Pancreas (tissue), 10 donors: ENCODE measurements at regions not wholly inside any gene's neighbourhood (a gene's known extent, or its start where the extent isn't known, plus 50 kb on each side); places are given as distances from the start of the nearest gene placed in this dataset.
"Not testable (repeated sequence)": the region's sequence is repeated elsewhere in the genome, so short reads cannot be mapped to it uniquely, and the experiment has no call there.

Source experiments
- ATAC-seq, 4 donors: fragments of 200-7000 bp; cut with Tn5 transposase; one replicate each; pipeline versions ENCODE4 v1.8.0 to v1.9.1; 2020; ENCODE audit warnings: mild to moderate bottlenecking in 4 of 4, moderate library complexity in 4 of 4
- DNase-seq, 6 donors: peaks; one replicate each; pipeline ENCODE4 v3.0.0-alpha.2; 2020
- FAIRE-seq: peaks from 2 replicates; lab custom pipeline; 2012; peaks lifted over from hg19 to GRCh38; lab: Jason Lieb, UNC
- H3K27ac ChIP-seq, 4 donors: fragments of 200-600 bp; sonication (generic); 1 replicate in 3 of 4; 2 replicates in 1 of 4; pipeline versions ENCODE4 v1.5.0 to v1.8.0; 2020
- H3K27me3 ChIP-seq, 4 donors: fragments of 200-600 bp; one replicate each; pipeline ENCODE4 v1.8.0; 2021
- H3K36me3 ChIP-seq, 3 donors: fragments of 200-600 bp; sonication (generic) in 1 of 3; one replicate each; pipeline versions ENCODE4 v1.5.0 to v1.8.0; 2020 to 2021
- H3K4me1 ChIP-seq, 3 donors: fragments of 200-600 bp; one replicate each; pipeline ENCODE4 v1.8.0; 2021
- H3K4me3 ChIP-seq, 4 donors: fragments of 200-600 bp; sonication (generic) in 2 of 4; one replicate each; pipeline versions ENCODE4 v1.5.0 to v1.8.0; 2020 to 2021
- H3K9me3 ChIP-seq, 4 donors: fragments of 200-600 bp; one replicate each; pipeline ENCODE4 v1.8.0; 2021
- WGBS, 2 donors: extraction: QIAGEN DNeasy Blood & Tissue Kit; methylation state at CpG; one replicate each; pipeline ENCODE4 v1.1.7; 2013; 5-methylcytosine and 5-hydroxymethylcytosine counted together
- intact Hi-C, 3 donors: fragments of 100-400 bp; cut with DNase I; formaldehyde crosslinking; loops; one replicate each; pipeline versions ENCODE4 v1.11.1 to v1.14.2; 2022
- TF ChIP-seq, protein P1 (sequence below), 4 donors: fragments of 200-600 bp; sonication (generic) in 3 of 4; IDR thresholded peaks; one replicate each; pipeline versions ENCODE4 v1.5.0 to v1.8.0; 2021; ENCODE audit warnings: antibody characterized with exemption in 4 of 4
- donor health status: healthy with polysubstance abuse.
- donor health status: DM: no; HTN: no; CAD: no; lungs with moderate emphysema.
- donor health status: DM: no; HTN: no; CAD: no.
- donor health status: control.
- donor health status: control.
- donor health status: Bipolar disorder and iron deficiency.
- donor health status: DM: yes; HTN: yes; CAD: no.
- donor health status: DM: no; HTN: no; CAD: no.
- donor health status: DM: no; HTN: no; CAD: no.
- donor health status: DM: yes; HTN: yes; CAD: no.

DNA sequence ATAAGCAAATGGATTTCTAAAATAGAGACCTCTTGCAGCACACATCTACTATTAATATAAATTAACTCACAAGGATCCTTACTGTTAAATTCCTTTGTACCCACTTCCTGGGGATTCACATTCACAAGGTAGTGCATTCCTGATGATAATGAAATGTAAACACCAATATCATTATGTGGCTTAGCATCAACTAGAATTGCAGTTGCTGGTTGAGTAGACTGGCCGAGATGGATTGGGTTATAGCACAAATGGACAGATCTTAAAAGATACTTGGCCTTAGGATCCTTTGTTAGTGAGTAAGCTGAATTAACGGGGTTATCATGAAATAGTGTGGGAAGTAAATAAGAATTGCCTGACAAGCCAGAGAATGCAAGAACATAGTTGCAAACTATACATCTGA, 369.1 kb downstream of the AEBP2 start:
- ATAC-seq (no peak), DNase-seq (no peak), FAIRE-seq (no peak)
- H3K9me3 ChIP-seq = no peaks in the 10 kb centered on the region
- WGBS, 2 donors = 68 to 89% methylated on average over 2 of the region's 2 CpGs
- intact Hi-C loops = no loop called here
- TF ChIP-seq, protein P1, sequence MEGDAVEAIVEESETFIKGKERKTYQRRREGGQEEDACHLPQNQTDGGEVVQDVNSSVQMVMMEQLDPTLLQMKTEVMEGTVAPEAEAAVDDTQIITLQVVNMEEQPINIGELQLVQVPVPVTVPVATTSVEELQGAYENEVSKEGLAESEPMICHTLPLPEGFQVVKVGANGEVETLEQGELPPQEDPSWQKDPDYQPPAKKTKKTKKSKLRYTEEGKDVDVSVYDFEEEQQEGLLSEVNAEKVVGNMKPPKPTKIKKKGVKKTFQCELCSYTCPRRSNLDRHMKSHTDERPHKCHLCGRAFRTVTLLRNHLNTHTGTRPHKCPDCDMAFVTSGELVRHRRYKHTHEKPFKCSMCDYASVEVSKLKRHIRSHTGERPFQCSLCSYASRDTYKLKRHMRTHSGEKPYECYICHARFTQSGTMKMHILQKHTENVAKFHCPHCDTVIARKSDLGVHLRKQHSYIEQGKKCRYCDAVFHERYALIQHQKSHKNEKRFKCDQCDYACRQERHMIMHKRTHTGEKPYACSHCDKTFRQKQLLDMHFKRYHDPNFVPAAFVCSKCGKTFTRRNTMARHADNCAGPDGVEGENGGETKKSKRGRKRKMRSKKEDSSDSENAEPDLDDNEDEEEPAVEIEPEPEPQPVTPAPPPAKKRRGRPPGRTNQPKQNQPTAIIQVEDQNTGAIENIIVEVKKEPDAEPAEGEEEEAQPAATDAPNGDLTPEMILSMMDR (IDR thresholded peaks at IDR 0.05) = no peak
- no peaks in the 10 kb centered on the region for H3K4me1 ChIP-seq
- no peaks in the 10 kb centered on the region for H3K27me3 ChIP-seq
- no peaks in the 10 kb centered on the region for H3K36me3 ChIP-seq
- no peak overlapping the region for H3K27ac ChIP-seq
- H3K4me3 ChIP-seq = no peak overlapping the region

DNA sequence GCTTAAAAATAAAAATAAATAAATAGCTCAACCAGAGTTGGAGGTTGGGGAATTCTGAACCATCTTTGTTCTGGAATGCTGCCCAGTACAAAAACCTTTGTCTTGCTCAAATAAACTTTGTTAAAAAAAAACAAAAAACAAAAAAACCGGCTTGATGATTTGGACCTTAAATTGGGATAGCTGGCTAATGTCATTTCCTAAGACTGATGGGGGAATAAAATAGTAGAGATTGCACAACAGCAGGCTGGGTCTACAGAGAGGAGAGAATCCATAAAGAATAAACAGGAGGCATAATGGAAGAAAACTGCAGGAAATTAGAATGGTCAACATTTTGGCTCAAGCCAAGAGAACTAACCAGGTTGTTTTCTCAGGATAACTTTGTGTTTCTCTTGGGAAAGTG, 370.9 kb downstream of the AEBP2 start:
- H3K4me3 ChIP-seq = no peak overlapping the region
- WGBS, 2 donors = 36 to 43% methylated on average over 1 of the region's 1 CpG
- H3K36me3 ChIP-seq = no peaks in the 10 kb centered on the region
- DNase-seq = no peak
- TF ChIP-seq, protein P1 (IDR thresholded peaks at IDR 0.05) = no peak
- no peak overlapping the region for H3K27ac ChIP-seq
- FAIRE-seq = no peak
- no peak for ATAC-seq
- intact Hi-C loops = no loop called here
- no peaks in the 10 kb centered on the region for H3K27me3 ChIP-seq
- no peaks in the 10 kb centered on the region for H3K9me3 ChIP-seq
- no peaks in the 10 kb centered on the region for H3K4me1 ChIP-seq

DNA sequence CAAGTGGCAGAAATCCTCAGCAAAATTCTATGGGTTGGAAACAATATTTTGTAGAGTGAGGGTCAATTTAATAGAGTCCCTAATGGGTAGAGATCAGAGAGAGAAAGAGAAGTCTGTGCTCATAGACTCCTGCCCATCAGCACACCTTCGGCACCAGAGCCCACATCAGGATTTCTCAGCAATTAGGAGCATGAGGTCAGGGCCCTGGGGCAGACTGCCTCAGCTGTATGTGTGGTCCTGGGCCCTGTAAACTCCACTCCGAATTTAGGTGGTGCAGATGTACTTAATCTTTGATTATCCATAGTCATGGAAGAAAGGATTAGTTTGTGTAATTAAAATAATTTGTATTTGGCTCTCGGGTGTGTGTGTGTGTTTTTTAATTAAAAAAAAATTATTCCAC, 372.6 kb downstream of the AEBP2 start:
- intact Hi-C loops = no loop called here
- no peak for DNase-seq
- no peak for FAIRE-seq

DNA sequence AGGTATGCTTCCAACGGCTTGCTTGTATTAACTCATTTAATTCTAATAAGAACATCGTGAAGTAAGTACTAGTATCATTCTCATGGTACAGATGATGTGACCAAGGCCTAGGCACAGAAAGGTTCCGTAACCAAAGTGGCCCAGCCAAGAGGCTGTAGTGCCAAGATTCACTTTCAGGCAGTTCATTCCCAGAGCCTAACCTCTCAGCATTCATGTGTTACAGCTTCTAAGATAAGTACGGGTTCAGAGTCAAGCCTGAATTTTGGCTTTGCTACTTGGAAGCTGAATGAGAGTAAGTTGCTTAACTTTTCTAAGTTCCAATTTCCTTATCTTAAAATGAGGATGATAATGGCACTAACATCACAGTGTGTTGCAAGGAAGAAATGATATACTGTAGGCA, 379.9 kb downstream of the AEBP2 start:
- 60 to 70% methylated on average over 4 of the region's 4 CpGs for WGBS, 2 donors

More for the DNA sequence above, 372.6 kb downstream of the AEBP2 start:
- no peak for ATAC-seq
- Histone ChIP-seq H3K4me3 (no peak overlapping the region), H3K36me3 (no peaks in the 10 kb centered on the region), H3K27me3 (no peaks in the 10 kb centered on the region), H3K9me3 (no peaks in the 10 kb centered on the region), H3K27ac (no peak overlapping the region), H3K4me1 (no peaks in the 10 kb centered on the region)
- TF ChIP-seq, protein P1 (IDR thresholded peaks at IDR 0.05) = no peak
- 82 to 92% methylated on average over 3 of the region's 3 CpGs for WGBS, 2 donors

DNA sequence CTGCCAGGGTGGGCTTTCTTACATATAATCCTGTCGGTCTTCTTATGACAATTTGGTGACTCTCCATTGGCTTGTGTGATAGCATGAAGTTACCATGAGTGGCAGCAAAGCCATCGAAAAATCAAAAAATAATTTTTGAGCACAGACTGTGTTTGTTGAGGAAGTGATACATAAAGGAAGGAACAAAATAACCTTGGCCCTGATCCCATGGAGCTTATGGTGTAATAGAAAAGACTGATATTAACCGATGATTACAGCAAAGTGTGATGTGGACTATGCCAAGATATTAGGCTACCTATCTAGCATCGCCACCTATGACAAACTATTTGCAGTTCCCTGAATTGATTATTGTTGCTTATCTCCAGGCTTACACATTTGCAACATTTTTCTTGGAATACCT, 383.2 kb downstream of the AEBP2 start:
- Histone ChIP-seq H3K27ac (no peak overlapping the region), H3K36me3 (no peaks in the 10 kb centered on the region), H3K9me3 (no peaks in the 10 kb centered on the region), H3K27me3 (no peaks in the 10 kb centered on the region), H3K4me1 (no peaks in the 10 kb centered on the region), H3K4me3 (no peak overlapping the region)
- FAIRE-seq = no peak
- WGBS, 2 donors = 63 to 79% methylated on average over 4 of the region's 4 CpGs
- DNase-seq = no peak
- intact Hi-C loops = no loop called here
- ATAC-seq = no peak
- TF ChIP-seq, protein P1 (IDR thresholded peaks at IDR 0.05) = no peak

More for the DNA sequence above, 379.9 kb downstream of the AEBP2 start:
- H3K4me3 ChIP-seq = no peak overlapping the region
- intact Hi-C loops = no loop called here
- H3K36me3 ChIP-seq = no peaks in the 10 kb centered on the region
- no peak overlapping the region for H3K27ac ChIP-seq
- FAIRE-seq = no peak
- H3K4me1 ChIP-seq = no peaks in the 10 kb centered on the region
- TF ChIP-seq, protein P1 (IDR thresholded peaks at IDR 0.05) = no peak
- DNase-seq = no peak
- peak in 2 of 4 donors; percentile 34 to 43 for ATAC-seq
- no peaks in the 10 kb centered on the region for H3K27me3 ChIP-seq
- no peaks in the 10 kb centered on the region for H3K9me3 ChIP-seq

DNA sequence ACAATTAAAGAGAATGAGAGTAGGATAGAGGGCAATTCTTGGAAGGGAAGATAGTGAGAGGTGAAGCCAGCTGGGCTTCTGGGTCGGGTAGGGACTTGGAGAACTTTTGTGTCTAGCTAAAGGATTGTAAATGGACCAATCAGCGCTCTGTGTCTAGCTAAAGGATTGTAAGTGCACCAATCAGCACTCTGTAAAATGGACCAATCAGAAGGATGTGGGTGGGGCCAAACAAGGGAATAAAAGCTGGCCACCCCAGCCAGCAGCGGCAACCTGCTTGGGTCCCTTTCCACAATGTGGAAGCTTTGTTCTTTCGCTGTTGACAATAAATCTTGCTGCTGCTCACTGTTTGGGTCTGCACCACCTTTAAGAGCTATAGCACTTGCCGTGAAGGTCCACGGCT, 384.0 kb downstream of the AEBP2 start:
- H3K36me3 ChIP-seq, FAIRE-seq, H3K9me3 ChIP-seq, H3K4me1 ChIP-seq, ATAC-seq, DNase-seq, intact Hi-C loops, H3K4me3 ChIP-seq, H3K27me3 ChIP-seq, H3K27ac ChIP-seq: not testable (repeated sequence)
- WGBS, 2 donors = 82 to 86% methylated on average over 6 of the region's 6 CpGs
